ENCODE measurements at regions not wholly inside any gene's neighbourhood (a gene's known extent, or its start where the extent isn't known, plus 50 kb on each side); places are given as distances from the start of the nearest gene placed in this dataset.

DNA sequence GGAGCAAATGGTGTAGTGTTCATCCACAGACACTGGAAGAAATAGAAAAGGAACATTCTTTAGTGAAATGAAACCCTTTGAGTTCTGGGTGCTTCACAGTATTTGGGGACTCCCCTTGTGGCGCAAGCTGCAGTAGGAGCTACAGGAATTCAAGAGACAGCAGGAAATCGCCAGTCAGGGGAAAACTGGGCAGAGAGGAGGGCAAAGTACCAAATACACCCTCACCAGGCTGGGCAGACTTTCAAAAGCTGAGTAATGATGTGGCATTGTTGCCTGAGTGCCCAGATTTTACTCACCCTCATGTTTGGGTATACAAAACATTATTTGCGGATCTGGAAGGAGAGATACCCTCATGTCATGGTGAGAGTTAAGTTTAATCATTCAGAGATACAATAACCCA is 97.9 kb downstream of the SOD2 start:
- TF ChIP-seq, protein P1, sequence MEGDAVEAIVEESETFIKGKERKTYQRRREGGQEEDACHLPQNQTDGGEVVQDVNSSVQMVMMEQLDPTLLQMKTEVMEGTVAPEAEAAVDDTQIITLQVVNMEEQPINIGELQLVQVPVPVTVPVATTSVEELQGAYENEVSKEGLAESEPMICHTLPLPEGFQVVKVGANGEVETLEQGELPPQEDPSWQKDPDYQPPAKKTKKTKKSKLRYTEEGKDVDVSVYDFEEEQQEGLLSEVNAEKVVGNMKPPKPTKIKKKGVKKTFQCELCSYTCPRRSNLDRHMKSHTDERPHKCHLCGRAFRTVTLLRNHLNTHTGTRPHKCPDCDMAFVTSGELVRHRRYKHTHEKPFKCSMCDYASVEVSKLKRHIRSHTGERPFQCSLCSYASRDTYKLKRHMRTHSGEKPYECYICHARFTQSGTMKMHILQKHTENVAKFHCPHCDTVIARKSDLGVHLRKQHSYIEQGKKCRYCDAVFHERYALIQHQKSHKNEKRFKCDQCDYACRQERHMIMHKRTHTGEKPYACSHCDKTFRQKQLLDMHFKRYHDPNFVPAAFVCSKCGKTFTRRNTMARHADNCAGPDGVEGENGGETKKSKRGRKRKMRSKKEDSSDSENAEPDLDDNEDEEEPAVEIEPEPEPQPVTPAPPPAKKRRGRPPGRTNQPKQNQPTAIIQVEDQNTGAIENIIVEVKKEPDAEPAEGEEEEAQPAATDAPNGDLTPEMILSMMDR (IDR thresholded peaks at IDR 0.05), result no peak
- no peak for TF ChIP-seq ZFX (IDR thresholded peaks at IDR 0.05; ENCODE audit: borderline replicate concordance)

All from 22Rv1 (cell line).